Prostate gland (tissue), 2 donors: ENCODE measurements at regions not wholly inside any gene's neighbourhood (a gene's known extent, or its start where the extent isn't known, plus 50 kb on each side); places are given as distances from the start of the nearest gene placed in this dataset.

Experiments used
- DNase-seq: peaks from one replicate; pipeline ENCODE4 v3.0.0-alpha.2; 2019; ENCODE audit warnings: low spot score
- H3K27ac ChIP-seq, 2 donors: fragments of 200-600 bp; sonication (generic); 2 replicates each; pipeline ENCODE4 v1.5.1; 2017 to 2019
- H3K27me3 ChIP-seq: fragments of 200-600 bp; sonication (generic); replicated peaks from 2 replicates; pipeline ENCODE4 v1.5.1; 2019; ENCODE audit not compliant: insufficient read depth
- H3K36me3 ChIP-seq, 2 donors: fragments of 200-600 bp; sonication (generic); 1 replicate in 1 of 2; 2 replicates in 1 of 2; pipeline versions ENCODE4 v1.5.1 to v1.8.1; 2017 to 2019
- H3K4me1 ChIP-seq: fragments of 200-600 bp; sonication (generic); replicated peaks from 2 replicates; pipeline ENCODE4 v1.5.1; 2019
- H3K4me3 ChIP-seq, 2 donors: fragments of 200-600 bp; sonication (generic); 2 replicates each; pipeline ENCODE4 v1.5.1; 2017 to 2019
- H3K9me3 ChIP-seq: fragments of 200-600 bp; sonication (generic); 2 replicates; pipeline ENCODE4 v1.5.1; 2017
- CTCF ChIP-seq, 4 experiments: fragments of 200-600 bp in 2 of 4; fragments of 450-650 bp in 2 of 4; sonication (generic) in 2 of 4; IDR thresholded peaks; 1 replicate in 3 of 4; 2 replicates in 1 of 4; pipeline ENCODE4 v1.5.1; 2016 to 2019; ENCODE audit warnings: antibody characterized with exemption in 4 of 4, mild to moderate bottlenecking in 2 of 4, moderate library complexity in 2 of 4
- POLR2A ChIP-seq: fragments of 450-650 bp; IDR thresholded peaks from one replicate; pipeline ENCODE4 v1.6.1; 2016; ENCODE audit warnings: antibody characterized with exemption, mild to moderate bottlenecking
- POLR2AphosphoS5 ChIP-seq: sonication (generic); formaldehyde crosslinking; IDR thresholded peaks from one replicate; pipeline ENCODE4 v1.6.1; 2017; ENCODE audit warnings: antibody characterized with exemption
- WGBS: methylation state at CpG from one replicate; pipeline ENCODE4 v1.1.5; 2018; 5-methylcytosine and 5-hydroxymethylcytosine counted together
- intact Hi-C: fragments of 100-400 bp; cut with DNase I; formaldehyde crosslinking; loops from one replicate; pipeline ENCODE4 v1.14.2; 2022

- 72% methylated on average over 4 of the region's 4 CpGs for WGBS
- TF ChIP-seq CTCF (IDR thresholded peaks at IDR 0.05) (no peak), POLR2AphosphoS5 (no peak), POLR2A (no peak)
- Histone ChIP-seq H3K27me3 (no peaks in the 10 kb centered on the region), H3K9me3 (no peaks in the 10 kb centered on the region), H3K36me3 (no peaks in the 10 kb centered on the region), H3K4me3 (no peak overlapping the region), H3K4me1 (no peaks in the 10 kb centered on the region), H3K27ac (no peak overlapping the region)
- no peak for DNase-seq
- intact Hi-C loops = no loop called here
Observed at GRCh38 chr3:176699288-176699687, 498.0 kb downstream of the TBL1XR1 start.

GRCh38 chr3:176697284-176697889 is 499.9 kb downstream of the TBL1XR1 start:
- TF ChIP-seq POLR2AphosphoS5 (no peak), POLR2A (no peak)
- 64% methylated on average over 9 of the region's 9 CpGs for whole genome bisulfite sequencing
- Histone ChIP-seq H3K27me3 (no peaks in the 10 kb centered on the region), H3K9me3 (no peaks in the 10 kb centered on the region), H3K4me3 (no peak overlapping the region), H3K27ac (no peak overlapping the region), H3K4me1 (no peaks in the 10 kb centered on the region), H3K36me3 (no peaks in the 10 kb centered on the region)
- no peak for DNase-seq
- intact Hi-C loops = no loop called here

GRCh38 chr3:176696816-176697215 is 500.5 kb downstream of the TBL1XR1 start:
- no peak for DNase-seq
- H3K27me3 ChIP-seq = no peaks in the 10 kb centered on the region
- TF ChIP-seq CTCF (IDR thresholded peaks at IDR 0.05) (no peak), POLR2AphosphoS5 (no peak), POLR2A (no peak)
- no peak overlapping the region for H3K27ac ChIP-seq
- no peaks in the 10 kb centered on the region for H3K4me1 ChIP-seq
- H3K4me3 ChIP-seq = no peak overlapping the region
- WGBS = 52% methylated on average over 4 of the region's 4 CpGs
- H3K9me3 ChIP-seq = no peaks in the 10 kb centered on the region
- H3K36me3 ChIP-seq = no peaks in the 10 kb centered on the region
- intact Hi-C loops = no loop called here

- H3K4me3 ChIP-seq = no peak overlapping the region
- intact Hi-C loops = no loop called here
- TF ChIP-seq CTCF (IDR thresholded peaks at IDR 0.05) (no peak), POLR2A (no peak), POLR2AphosphoS5 (no peak)
- no peaks in the 10 kb centered on the region for H3K4me1 ChIP-seq
- no peaks in the 10 kb centered on the region for H3K27me3 ChIP-seq
- no peaks in the 10 kb centered on the region for H3K9me3 ChIP-seq
- H3K36me3 ChIP-seq = no peaks in the 10 kb centered on the region
- no peak for DNase-seq
- 70% methylated on average over 4 of the region's 4 CpGs for WGBS
- H3K27ac ChIP-seq = no peak overlapping the region
Observed at GRCh38 chr3:176692966-176693785, 504.1 kb downstream of the TBL1XR1 start.

GRCh38 chr3:176692199-176692965 is 504.9 kb downstream of the TBL1XR1 start:
- H3K4me3 ChIP-seq = no peak overlapping the region
- no peaks in the 10 kb centered on the region for H3K36me3 ChIP-seq
- DNase-seq = no peak
- WGBS = 80% methylated on average over 8 of the region's 8 CpGs
- H3K9me3 ChIP-seq = no peaks in the 10 kb centered on the region
- intact Hi-C loops = no loop called here
- no peaks in the 10 kb centered on the region for H3K4me1 ChIP-seq
- H3K27ac ChIP-seq = no peak overlapping the region
- no peak for TF ChIP-seq POLR2A
- no peak for TF ChIP-seq CTCF (IDR thresholded peaks at IDR 0.05)
- H3K27me3 ChIP-seq = no peaks in the 10 kb centered on the region
